Stimulated activated CD8-positive, alpha-beta memory T cell treated with anti-CD3 and anti-CD28 coated beads, Interleukin-15, amount 100 ng/mL, for 48 hours (primary cell): ENCODE measurements at regions not wholly inside any gene's neighbourhood (a gene's known extent, or its start where the extent isn't known, plus 50 kb on each side); places are given as distances from the start of the nearest gene placed in this dataset.

Experiments used
- DNase-seq, 2 donors: peaks; one replicate each; pipeline ENCODE4 v3.0.0-alpha.2; 2020; ENCODE audit warnings: low read depth in 2 of 2

DNA sequence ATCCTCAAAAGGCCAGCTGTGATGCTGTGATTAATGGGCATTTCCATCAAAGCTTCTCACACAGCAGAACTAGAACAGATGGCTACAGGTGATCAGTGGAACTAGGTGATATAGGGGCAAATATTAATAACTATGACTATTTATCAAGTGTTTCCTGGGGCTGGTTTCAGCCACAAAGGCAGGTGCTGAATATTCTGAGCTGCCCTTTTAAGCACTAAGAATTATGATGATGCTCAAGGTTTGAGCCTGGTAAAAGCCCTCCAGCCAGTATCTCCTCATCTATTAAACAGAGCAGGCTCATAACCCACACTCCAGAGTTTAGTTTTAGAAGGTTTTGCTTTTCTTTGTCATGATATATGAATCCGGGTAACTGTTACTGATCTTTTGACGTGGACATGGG lies 129.5 kb upstream of the ACP3 start:
- DNase-seq = no peak

DNA sequence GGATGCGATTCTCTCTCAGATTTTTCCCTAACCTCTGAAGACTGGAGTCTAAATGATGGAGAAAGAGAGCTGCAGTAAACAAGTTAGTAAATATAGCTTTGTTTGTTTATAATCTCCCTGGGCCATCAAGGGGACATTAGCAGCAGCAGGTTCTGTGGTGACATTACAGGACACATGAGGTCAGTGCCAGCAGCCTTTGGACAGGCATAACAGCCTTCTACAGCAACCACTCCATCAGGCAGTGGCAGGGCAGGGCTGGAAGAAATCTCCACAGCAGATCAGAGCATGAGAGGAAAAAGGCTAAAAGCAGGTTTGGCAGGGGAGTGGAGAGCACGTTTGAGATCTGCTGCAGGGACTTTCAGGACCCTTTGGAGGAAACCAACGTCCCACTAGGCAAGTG lies 127.6 kb upstream of the ACP3 start:
- no peak for DNase-seq

DNA sequence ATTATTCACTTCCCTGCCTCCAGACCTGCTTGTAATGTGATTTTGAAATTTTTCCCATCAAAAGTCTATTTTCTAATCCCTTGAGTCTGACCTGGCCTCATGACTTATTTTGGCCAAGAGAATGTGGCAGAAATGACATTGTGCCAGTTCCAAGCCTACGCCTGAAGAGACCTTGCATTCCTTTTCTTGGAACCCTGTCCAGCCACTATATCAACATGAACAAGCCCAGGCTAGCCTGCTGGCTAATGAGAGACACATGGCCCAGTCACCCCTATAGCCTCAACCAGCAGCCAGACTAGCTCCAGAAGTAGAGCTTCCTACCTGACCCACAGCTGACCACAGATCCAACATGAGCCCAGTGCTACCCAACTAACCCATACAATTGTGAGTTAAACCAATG lies 121.1 kb upstream of the ACP3 start:
- DNase-seq = no peak

DNA sequence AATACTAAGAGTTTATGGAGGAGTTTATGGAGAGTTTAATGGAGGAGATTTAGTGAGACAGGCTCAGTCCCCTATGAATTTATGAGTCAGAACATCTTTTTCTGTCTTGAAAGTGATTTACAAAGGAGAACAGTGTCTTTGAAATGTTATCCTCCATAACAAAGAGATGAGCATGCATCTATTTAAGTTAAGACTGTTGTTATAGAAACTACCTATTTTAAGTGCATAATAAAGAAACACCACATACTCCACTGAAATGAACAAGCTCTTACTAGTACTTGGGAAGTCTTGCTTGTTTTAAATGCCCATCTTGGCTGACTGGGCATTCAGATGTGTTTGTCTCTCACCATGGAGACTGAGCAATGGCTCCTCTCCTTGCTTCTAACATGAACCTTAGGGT lies 118.7 kb upstream of the ACP3 start:
- no peak for DNase-seq

DNA sequence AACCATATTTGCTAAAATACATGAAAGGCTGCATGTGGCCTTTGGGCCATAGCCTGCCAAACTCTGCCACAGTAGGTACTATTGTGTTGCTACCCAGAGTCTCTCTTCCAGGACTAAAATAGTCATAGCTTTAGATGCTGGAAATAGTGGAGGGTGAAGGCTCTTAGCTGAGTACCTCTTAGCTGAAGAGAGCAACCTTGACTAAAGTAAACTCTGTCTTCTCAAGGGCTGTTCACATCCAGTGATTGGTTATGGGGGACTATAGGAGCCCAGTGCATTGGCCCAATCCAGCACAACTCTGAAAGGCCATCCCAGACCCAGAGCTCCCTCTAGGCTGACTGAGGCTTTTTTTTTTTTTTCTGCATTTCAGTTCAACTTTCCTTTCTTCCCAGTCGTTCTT lies 117.8 kb upstream of the ACP3 start:
- DNase-seq = no peak

DNA sequence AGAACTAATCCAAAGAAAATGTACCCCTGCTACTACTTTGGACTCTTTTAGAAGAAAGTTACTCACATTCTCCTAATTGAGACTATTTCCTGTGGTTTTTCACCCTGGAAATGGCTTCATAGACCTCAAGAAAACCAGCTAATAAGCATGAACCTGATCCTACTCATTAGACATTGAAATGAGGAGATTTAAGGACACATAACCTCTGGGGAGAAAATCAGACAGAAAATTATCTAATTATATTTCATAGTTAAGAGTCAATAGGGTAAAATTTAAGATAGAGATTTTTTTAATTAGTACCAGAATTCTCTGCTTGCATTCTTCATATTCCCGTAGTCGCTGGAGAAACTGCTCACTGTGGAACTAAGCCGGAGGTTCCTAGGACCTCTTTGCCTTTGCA lies 114.6 kb upstream of the ACP3 start:
- no peak for DNase-seq

DNA sequence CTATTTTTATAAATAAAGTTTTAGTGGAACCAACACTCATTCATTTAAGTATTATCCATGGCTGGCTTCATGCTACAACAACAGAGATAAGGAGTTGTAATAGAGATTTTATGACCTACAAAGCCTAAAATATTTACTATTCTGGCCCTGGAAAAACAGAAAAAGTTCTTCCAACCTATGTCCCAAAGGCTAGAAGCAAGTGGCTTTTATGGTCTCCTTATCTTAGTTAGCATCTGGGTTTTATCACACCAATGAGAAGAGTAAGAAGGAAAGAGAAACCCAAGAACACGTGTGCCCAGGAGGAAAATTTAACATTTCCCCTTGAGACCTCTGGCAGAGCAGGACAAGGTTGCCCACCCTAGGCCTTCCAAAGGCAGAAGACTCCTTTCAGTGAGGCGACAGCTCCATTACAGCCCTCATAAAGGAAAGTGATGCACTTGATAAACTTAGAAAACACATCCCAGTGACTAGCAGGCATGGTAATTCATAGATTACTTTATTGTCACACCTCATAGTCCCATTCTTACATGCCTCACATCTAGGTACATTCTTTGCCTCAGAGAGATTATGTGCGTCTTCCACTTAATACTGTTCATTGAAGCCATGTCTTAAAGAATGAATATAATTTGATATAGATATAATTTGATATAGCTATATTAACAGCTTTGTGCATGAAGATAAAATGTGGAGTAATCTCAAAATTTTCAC lies 113.2 kb upstream of the ACP3 start:
- DNase-seq = no peak

DNA sequence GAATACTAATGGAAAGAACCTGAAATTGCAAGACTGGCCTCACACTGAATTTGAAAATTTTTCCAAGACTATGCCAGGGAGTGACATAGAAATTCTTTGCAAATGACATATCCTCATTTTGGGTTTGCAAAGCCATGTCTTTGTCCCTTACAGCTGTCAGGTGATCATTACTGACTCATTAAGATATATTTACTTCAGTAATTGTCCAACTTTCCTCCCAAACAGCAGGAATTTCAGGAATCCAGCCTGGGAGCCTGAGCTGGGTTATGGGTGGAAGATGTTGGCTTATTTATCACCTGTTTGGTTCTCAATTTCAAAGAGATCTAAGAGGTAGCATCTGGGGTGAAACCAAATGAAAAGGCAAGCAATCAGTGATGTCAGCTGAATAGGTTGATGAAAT lies 111.6 kb upstream of the ACP3 start:
- DNase-seq = no peak

DNA sequence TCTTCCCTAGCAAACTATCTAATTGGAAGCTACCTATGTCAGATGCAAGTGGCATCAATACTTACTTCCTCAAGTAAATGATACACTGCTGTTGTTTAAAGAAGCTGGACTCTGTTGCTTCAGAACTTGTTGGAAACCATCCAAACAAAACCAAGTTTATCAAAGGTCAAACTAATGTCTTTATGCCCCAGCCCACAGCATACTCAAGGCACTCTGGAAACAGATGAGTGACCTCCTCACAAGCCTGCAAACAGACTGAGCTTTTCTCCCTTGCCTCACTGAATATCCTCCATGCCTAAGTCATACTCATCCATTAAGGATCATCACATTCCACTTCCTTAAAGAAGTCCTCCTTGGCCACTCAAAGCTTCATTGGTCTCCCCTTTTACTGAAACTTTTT lies 107.4 kb upstream of the ACP3 start:
- DNase-seq = no peak

DNA sequence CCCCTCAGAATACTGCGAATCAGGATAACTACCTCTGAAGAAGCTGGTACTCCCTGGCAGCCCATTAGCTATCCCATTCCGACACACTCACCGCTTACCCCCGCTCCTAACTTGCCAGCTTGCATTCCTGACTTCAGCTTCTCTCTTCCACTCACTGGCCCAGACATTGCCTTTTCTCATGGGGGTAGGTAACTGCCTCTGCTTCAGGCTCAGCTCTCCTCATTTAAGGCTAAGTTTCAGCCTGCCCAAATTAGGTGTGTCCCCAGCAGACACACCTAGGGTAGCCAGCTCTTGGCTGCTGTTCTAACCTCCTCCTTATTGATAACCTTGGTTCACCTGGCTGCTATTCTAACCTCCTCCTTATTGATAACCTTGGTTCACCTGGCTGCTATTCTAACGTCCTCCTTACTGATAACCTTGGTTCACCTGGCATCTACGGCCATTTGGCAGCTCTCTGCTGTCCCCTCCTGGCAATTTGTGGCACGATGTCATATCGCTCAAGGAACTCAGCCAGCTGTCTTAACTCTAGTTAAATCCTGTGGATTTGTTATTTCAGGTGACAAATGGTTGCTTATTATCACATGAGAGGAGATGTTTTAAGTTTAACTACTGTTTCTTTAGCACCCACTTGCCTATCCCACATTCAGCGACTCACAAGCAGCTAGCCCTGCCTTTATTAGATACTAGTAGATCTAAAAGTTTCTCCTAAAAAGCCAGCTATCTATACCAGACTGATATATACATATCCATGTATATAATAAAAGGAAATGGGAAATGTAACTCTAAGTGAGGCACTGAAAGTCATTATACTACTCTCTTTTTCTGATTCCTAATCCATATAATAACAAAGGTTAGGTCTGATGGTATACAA lies 106.5 kb upstream of the ACP3 start:
- peak in 1 of 2 donors; percentile 0 for DNase-seq

DNA sequence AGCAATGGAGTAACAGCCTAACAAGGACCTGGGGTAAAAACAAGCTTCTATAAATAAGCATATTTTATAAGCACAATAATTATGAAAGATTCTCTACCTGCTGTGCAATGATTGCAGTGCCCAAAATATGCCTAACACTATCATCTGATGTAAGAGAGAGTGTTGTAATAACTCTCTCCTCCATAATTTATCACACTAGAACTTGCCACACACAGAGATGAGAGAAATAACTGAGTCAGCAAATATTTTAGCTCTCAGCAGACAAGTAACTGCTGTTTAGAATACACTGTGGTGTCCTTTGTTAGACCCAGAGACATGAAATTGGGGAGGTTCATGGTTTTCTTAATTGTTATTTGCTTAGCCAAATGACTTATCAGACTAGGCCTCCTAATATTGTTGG lies 105.3 kb upstream of the ACP3 start:
- no peak for DNase-seq

DNA sequence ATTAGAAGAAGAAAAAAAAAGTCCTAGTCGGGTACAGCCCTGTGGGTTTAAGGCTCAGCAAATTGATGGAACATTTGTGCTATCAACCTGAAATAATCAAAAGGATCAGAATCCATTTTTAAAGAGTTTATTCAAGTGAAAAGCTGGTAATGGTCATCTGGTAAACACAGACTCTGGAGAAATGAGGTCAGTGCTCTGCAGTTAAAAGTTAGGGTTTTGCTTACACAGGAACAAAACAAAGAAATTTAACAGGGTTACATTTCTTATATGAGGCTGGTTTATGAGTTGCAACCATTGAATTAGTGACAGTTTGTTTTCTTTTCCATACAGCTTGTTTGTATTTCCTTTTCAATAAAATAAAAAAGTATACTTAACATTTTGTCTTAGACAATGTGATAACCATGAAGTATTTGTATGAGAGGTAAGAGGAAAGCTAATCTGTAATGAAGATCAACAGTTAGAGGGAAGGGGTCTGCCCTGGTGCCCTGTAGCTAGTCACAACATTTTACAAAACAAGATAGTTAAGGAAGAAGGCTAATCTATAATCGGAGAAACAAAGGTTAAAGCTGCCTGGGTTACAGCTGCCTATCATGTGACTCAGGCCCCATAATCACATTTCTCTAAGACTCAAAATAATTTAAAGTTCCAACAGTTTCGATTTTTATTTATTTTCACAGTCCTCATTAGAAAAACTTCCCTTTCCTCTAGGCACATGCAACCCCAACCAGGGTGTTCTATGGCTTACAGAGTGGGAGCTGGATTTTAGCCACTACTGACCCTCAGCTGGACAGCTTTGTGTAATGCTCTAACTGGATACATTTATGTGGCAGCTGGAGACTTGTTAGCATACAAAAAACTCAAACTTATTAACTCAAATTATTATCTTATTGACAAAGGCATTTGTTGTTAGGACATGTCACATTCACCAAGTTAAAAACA lies 98.1 kb upstream of the ACP3 start:
- no peak for DNase-seq

DNA sequence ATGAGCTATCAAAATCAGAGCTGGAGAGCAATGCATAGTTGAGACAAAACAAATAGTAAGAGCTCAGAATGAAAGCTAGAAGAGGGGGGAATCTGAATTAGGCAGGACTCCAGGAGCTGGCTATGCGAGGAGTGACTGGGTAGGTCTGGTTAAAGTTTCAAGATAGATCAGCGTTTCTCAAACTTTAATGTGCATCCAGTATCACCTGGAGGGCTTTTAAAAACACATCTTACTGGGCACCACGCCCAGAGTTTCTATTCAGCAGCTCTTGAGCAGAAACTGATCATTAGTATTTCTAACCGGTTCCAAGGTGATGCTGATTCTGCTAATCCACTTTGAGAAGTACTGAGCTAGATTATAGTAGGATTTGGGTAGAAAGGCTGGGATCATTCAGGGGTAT lies 96.2 kb upstream of the ACP3 start:
- no peak for DNase-seq

DNA sequence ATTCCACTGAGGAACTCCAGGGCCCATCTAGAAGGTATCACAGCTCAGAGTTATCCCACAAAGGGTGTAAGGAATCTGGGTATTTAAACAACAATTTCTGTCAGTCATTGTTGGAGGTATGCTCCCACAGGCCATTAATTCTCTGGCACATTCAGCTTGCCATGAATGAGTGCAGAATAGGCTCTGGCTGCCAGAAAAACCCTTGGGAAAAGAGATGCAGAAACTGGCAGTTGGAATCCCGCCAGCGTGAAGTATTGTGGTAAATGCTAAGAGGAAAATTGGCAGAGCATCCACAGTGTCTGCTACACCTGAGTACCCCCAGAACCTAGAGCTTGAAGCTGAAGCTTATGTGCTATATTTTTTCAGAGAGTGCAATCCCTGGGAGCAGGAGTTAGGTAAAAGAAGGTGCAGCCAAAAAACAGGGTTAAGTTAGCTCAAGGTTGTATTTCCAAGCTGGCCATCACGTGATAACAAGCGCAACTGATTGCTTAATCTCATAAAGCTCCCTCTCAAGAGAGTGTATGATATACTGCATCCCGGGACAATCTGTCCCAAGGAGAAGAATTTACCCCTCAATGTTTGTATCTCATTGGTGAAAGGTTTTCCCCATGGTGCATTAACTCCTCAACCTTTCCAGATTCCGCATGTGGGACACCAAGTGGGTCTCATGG lies 94.2 kb upstream of the ACP3 start:
- no peak for DNase-seq

DNA sequence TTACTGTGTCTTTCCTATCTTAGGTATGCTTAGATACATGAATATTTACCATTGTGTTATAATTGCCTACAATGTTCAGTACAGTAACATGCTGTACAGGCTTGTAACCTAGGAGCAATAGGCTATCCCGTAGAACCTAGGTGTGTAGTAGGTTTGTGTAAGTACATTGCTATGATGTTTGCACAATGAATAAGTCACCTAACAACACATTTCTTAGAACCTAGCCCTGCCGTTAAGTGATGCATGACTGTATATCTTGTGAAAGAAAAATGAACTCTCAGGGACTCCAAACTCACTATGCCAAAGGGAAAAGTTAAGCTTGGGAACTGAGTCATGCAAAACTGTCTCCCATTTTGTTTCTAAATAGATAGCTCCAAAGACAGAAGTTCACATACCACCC lies 91.5 kb upstream of the ACP3 start:
- DNase-seq = no peak

DNA sequence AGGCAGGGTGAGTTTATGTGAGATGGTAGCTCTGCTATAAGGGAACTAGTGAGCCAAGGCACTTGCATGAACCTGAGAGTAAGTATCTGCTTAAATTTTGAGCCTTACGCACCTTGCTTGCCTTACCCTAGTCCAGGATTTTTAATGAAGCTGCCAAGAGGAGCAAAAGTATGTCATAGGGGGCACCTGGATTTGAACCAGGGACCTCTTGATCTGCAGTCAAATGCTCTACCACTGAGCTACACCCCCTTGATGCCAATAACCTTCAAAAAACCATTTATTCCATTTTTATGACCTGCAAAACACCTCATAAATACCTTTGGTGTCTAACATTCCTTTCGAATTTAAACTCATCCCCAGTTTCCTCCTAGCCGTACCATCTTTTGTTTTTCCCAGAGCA lies 88.3 kb upstream of the ACP3 start:
- DNase-seq = no peak

DNA sequence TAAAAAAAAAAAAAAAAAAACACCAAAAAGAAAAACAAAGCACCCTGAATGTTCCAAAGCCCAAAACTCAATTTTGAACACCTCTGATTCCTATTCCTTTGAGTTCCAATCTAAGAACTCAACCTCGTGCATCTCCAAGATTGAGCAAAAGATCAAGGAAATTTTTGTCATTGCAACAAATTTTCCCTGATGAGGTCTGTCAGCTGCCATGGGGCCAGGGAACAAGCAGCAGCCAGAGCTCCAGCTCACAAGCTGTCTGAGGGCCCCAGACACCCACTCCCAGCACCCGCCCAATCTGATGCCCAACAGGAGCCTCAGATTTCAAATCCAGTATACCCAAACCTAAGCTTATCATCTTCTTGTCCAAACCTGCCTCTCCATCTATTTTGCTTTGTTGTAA lies 87.6 kb upstream of the ACP3 start:
- DNase-seq = no peak

DNA sequence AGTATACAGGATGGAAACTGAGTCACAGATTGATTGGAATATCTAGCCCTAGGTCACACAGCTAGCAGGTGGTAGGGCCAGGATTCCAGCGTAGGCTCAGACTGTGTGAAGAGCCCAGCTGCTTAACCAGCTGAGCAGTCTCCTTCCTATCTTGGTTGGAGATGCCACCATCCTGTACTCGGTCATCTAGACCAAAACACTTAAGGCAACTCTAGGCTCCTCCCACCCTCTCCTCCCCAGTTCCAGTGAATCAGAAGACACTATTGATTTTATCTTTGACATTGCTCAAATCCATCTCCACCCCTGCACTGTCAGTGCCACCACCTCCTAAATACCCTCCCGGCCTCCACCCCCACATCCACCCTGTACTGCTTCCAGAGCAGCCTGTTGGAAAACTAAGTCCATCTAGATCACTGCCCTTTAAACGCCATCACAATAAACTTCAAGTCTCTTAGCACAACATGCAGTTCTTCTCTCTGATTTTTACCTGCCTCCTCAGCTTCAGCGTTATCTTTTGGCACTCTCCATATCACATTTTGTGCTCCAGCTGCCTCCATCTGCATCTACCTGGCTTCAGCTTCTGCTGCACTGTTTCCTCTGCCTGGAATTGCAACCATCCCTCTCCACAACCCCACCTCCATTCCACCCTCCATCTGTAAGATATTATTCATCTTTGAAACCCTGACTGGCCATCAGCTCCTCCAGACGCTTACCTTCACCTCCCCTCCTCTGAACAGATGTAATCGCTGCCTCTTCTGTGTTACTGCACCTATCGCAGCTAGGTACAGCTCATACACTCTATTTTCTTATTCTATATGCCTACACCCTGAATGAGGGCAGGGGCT lies 86.8 kb upstream of the ACP3 start:
- DNase-seq = no peak

DNA sequence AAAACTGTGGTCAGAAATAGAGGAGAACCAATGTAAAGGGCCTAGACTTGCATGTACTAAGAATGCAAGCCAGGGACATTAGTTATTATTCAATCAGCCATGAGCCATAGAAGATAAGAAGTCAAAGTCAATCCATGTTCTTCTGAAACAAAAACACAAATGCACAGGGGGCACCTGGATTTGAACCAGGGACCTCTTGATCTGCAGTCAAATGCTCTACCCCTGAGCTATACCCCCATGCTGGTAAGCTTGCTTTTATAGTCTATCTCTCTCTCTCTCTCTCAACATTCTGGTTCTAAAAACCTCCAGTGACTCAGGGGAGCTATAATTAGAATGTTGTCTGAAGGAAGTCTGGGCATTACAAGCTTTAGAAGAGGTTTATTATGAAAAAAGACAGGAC lies 85.6 kb upstream of the ACP3 start:
- DNase-seq = no peak

DNA sequence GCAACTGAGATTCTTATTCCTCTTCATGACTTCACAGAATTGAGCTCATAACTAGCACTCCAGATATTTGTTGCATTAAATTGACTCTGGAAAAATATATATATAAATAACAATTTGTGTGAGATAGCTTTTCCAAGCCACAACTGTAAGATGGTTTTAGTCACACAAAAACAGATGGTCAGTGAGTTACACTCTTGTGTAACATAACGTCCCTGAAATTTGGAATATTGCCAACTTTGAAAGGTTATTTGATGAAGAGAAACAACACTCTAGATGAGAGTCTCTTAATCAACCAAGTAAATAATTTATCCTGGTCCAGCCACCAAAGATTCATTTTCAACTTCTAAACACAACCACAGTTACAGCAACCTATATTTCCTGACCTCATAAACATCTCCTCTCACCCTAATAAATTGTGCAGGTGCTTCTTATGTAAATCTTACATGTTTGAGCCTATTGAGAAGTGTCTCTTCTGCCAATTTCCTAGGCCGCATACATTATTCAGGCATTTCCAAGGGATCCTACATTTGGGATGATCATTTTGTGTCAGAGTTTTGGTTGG lies 84.9 kb upstream of the ACP3 start:
- DNase-seq = no peak
